ENCODE measurements at regions not wholly inside any gene's neighbourhood (a gene's known extent, or its start where the extent isn't known, plus 50 kb on each side); places are given as distances from the start of the nearest gene placed in this dataset.

GRCh38 chr5:74188351-74189105 is 452.0 kb downstream of the ENC1 start:
- no peak for DNase-seq (ENCODE audit: low read depth)

GRCh38 chr5:74187757-74188156 is 452.8 kb downstream of the ENC1 start:
- peak; percentile 10 for DNase-seq (ENCODE audit: low read depth)

GRCh38 chr5:74186356-74187315 is 453.9 kb downstream of the ENC1 start:
- DNase-seq (ENCODE audit: low read depth), result peak; percentile 50

GRCh38 chr5:74185599-74185998 is 454.9 kb downstream of the ENC1 start:
- peak; percentile 46 for DNase-seq (ENCODE audit: low read depth)

- DNase-seq (ENCODE audit: low read depth), result no peak
Observed at GRCh38 chr5:74184649-74185048, 455.9 kb downstream of the ENC1 start.

GRCh38 chr5:74183041-74183440 is 457.5 kb downstream of the ENC1 start:
- DNase-seq (ENCODE audit: low read depth), result no peak

- no peak for DNase-seq (ENCODE audit: low read depth)
Observed at GRCh38 chr5:74182603-74183002, 457.9 kb downstream of the ENC1 start.

- DNase-seq (ENCODE audit: low read depth), result no peak
Observed at GRCh38 chr5:74179701-74180100, 460.8 kb downstream of the ENC1 start.

GRCh38 chr5:74179179-74179578 is 461.3 kb downstream of the ENC1 start:
- peak; percentile 91 for DNase-seq (ENCODE audit: low read depth)

- DNase-seq (ENCODE audit: low read depth), result no peak
Observed at GRCh38 chr5:74177961-74178360, 462.6 kb downstream of the ENC1 start.

GRCh38 chr5:74174366-74174765 is 466.2 kb downstream of the ENC1 start:
- no peak for DNase-seq (ENCODE audit: low read depth)

GRCh38 chr5:74173665-74174064 is 466.9 kb downstream of the ENC1 start:
- no peak for DNase-seq (ENCODE audit: low read depth)

- no peak for DNase-seq (ENCODE audit: low read depth)
Observed at GRCh38 chr5:74173241-74173640, 467.3 kb downstream of the ENC1 start.

- no peak for DNase-seq (ENCODE audit: low read depth)
Observed at GRCh38 chr5:74169701-74170100, 470.8 kb downstream of the ENC1 start.

- DNase-seq (ENCODE audit: low read depth), result peak; percentile 9
Observed at GRCh38 chr5:74167930-74168315, 472.6 kb downstream of the ENC1 start.

GRCh38 chr5:74167206-74167929 is 473.2 kb downstream of the ENC1 start:
- peak; percentile 93 for DNase-seq (ENCODE audit: low read depth)

- peak; percentile 64 for DNase-seq (ENCODE audit: low read depth)
Observed at GRCh38 chr5:74166064-74166463, 474.5 kb downstream of the ENC1 start.

GRCh38 chr5:74164725-74165235 is 475.7 kb downstream of the ENC1 start:
- no peak for DNase-seq (ENCODE audit: low read depth)

- DNase-seq (ENCODE audit: low read depth), result no peak
Observed at GRCh38 chr5:74162524-74162923, 478.0 kb downstream of the ENC1 start.

- DNase-seq (ENCODE audit: low read depth), result peak; percentile 31
Observed at GRCh38 chr5:74161170-74161569, 479.4 kb downstream of the ENC1 start.

GRCh38 chr5:74156728-74157383 is 483.7 kb downstream of the ENC1 start:
- no peak for DNase-seq (ENCODE audit: low read depth)
